Cardiac fibroblast (primary cell): ENCODE measurements at regions not wholly inside any gene's neighbourhood (a gene's known extent, or its start where the extent isn't known, plus 50 kb on each side); places are given as distances from the start of the nearest gene placed in this dataset.

Experiments
- DNase-seq, 2 donors: peaks; one replicate each; pipeline versions ENCODE4 v3.0.0 to v3.0.0-alpha.2; 2010; ENCODE audit warnings: low read depth in 2 of 2
- H3K4me3 ChIP-seq, 2 donors: replicated peaks in 1 of 2; 1 replicate in 1 of 2; 2 replicates in 1 of 2; pipeline ENCODE4 v1.5.1; 2011; ENCODE audit warnings: low read depth in 2 of 2, low read length in 2 of 2, mild to moderate bottlenecking in 2 of 2, moderate library complexity in 1 of 2
- TF ChIP-seq, protein P1 (sequence below): IDR thresholded peaks from one replicate; pipeline ENCODE4 v1.5.1; 2011; ENCODE audit warnings: low read depth, mild to moderate bottlenecking, low read length, inconsistent platforms

DNA sequence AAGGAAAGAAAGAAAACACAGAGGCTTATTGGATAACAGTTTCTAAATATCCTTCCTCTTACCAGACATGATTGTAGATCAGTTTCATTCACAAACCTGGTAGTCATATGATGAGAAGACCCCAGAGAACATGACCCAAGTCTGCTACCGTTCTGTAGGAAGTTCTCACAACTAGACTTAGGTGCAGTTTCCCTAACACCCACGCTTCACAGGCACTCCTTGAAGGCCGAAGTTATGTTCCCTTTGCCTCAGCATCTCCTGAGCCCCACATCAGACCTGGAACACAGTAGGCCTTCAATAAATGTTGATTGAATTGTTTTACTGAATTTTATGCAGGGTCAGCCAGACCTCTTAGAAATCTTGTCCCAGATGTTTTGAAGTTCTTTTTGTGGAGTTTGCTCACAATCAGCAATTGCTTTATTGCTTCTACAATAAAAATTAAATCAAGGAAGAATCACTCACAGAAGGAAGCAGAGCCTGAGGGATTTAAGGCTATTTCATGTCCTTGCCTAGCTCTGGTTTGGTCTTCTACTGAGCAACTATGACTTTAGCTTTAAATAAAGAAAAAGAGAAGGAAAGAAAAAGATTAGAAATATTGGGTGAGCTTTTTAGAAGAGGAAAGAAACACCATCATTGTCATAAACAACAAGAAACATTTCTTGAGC lies 138.6 kb upstream of the MDM1 start:
- DNase-seq, result no peak
- H3K4me3 ChIP-seq, result no peak overlapping the region
- TF ChIP-seq, protein P1, sequence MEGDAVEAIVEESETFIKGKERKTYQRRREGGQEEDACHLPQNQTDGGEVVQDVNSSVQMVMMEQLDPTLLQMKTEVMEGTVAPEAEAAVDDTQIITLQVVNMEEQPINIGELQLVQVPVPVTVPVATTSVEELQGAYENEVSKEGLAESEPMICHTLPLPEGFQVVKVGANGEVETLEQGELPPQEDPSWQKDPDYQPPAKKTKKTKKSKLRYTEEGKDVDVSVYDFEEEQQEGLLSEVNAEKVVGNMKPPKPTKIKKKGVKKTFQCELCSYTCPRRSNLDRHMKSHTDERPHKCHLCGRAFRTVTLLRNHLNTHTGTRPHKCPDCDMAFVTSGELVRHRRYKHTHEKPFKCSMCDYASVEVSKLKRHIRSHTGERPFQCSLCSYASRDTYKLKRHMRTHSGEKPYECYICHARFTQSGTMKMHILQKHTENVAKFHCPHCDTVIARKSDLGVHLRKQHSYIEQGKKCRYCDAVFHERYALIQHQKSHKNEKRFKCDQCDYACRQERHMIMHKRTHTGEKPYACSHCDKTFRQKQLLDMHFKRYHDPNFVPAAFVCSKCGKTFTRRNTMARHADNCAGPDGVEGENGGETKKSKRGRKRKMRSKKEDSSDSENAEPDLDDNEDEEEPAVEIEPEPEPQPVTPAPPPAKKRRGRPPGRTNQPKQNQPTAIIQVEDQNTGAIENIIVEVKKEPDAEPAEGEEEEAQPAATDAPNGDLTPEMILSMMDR, result no peak

DNA sequence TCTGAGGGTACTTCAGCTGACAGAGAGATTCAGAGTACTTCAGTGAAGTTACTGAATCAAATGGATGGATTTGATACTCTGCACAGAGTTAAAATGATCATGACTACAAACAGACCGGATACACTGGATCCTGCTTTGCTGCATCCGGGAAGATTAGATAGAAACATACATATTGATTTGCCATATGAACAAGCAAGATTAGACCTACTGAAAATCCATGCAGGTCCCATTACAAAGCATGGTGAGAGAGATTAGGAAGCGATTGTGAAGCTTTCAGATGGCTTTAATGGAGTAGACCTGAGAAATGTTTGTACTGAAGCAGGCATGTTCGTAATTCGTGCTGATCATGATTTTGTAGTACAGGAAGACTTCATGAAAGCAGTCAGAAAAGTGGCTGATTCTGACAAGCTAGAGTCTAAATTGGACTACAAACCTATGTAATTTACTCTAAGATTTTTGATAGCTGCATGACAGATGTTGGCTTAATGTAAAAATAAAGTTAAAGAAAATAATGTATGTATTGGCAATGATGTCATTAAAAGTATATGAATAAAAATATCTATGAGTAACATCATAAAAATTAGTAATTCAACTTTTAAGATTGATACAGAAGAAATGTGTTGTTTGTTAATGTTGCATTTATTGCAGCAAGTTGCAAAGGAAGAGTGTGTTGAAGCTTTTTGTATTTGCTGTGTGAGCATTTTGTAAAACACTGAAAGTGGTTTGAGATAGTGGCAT lies 136.1 kb upstream of the RAP1B start:
- TF ChIP-seq, protein P1, result no peak
- no peak for DNase-seq
- no peak overlapping the region for H3K4me3 ChIP-seq

DNA sequence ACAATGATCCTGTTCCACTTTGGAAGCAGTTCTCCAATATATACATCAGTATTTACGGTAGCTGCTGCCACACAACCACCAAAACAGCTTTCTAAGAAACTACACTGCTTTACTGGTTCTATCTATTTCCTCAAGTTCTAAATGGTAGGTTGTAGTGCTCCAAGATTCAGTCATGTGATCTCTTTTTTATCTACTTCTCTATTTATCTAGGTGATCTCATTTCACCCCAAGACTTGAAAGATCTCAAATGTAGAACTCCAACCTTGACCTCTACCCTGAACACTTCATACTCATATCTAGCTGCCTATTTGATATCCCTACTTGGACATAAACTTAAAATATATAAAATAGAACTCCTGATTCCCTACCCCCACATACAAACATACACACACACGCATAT lies 133.9 kb upstream of the RAP1B start:
- H3K4me3 ChIP-seq, result no peak overlapping the region
- TF ChIP-seq, protein P1, result no peak
- no peak for DNase-seq

DNA sequence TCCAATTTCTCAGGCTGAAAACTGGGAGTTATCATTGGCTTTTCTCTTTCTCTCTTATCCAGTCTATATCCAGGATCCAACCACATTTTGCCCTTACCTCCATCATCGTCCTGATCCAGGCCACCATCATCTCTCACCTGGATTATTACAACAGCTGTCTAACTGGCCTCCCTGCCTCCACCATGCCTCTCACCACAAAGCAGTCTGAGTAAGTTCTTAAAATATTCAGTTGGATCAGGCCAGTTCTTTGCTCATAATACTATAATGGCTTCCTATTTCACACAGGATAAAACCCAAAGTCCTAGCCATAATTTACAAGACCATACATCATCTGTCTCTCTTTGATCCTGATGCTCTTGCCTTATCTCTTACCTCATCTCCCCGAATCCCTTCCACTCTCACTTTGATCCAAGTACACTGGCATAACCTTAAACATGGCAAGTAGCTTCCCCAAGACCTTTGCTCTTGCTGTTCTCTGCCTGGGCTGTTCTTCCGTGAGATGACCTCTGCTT lies 133.4 kb upstream of the RAP1B start:
- no peak overlapping the region for H3K4me3 ChIP-seq
- TF ChIP-seq, protein P1, result no peak
- DNase-seq, result no peak

DNA sequence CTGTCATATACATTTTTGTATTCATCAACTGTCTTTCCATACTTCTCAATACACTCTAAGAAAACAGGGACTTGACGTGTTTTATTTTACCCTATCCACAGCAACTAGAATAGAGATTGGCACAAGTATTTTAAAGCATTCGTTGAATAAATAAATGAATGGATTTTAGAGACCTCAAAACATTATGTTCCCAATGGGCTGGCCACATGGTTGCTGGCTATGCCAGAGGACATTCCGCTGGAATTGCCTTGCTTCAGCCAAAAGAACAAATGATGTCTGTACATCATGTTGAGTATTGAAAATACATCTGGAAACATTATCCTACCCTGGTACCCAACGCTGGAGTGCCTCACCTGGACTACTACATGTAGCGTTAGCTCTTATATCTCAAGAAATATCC lies 132.8 kb upstream of the RAP1B start:
- DNase-seq, result no peak

DNA sequence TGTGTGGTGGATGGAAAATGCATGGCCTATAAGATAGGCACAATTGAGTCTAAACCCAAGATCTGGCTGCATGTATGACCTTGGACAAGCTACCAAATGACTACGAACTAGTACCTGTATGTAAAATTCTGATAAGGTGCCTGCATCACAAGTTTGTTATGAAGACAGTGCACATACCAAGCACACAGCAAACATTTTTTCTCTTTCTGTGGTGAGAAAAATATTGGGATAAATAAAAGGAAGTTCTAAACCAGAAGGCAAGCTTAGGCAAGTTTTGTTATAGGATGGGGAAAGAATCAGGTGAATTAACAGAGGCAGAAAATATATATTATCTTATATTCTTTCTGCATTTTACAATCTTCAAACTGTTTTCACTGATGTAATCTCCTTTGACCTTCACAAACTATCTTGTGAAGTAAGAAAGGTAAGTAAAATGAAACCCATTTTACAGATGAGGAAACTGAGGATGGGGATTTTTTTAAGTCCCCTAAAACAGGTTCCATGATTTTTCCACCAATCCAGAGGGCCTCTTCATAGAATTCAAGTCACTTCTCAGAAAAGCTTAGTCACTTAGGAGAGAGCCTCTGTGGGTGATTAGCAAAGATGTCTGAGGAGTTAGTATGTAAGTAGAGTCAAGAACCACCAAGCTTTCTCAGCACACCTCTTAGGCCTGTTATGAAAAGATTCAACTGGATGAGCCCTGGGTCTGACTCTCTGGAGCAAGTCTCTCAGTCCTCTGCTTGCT lies 132.0 kb upstream of the RAP1B start:
- H3K4me3 ChIP-seq, result no peak overlapping the region
- no peak for DNase-seq
- TF ChIP-seq, protein P1, result no peak

More for the DNA sequence above, 132.8 kb upstream of the RAP1B start:
- TF ChIP-seq, protein P1, result no peak
- no peak overlapping the region for H3K4me3 ChIP-seq
